Skeletal muscle satellite cell (primary cell): ENCODE measurements at regions not wholly inside any gene's neighbourhood (a gene's known extent, or its start where the extent isn't known, plus 50 kb on each side); places are given as distances from the start of the nearest gene placed in this dataset.

ENCODE experiments used
- H3K27me3 ChIP-seq: 2 replicates; pipeline ENCODE4 v1.7.0; 2013; ENCODE audit warnings: low read length; ENCODE audit not compliant: control insufficient read depth, insufficient read depth
- H3K36me3 ChIP-seq: 2 replicates; pipeline ENCODE4 v1.7.0; 2013; ENCODE audit warnings: mild to moderate bottlenecking, control low read depth, low read length; ENCODE audit not compliant: insufficient read depth
- H3K4me1 ChIP-seq: 2 replicates; pipeline ENCODE4 v1.7.0; 2013; ENCODE audit warnings: low read length; ENCODE audit not compliant: control insufficient read depth, insufficient read depth
- H3K4me2 ChIP-seq: 2 replicates; pipeline ENCODE4 v1.7.0; 2013; ENCODE audit warnings: mild to moderate bottlenecking, low read length
- H3K4me3 ChIP-seq: 2 replicates; pipeline ENCODE4 v1.7.0; 2013; ENCODE audit warnings: low read length
- H3K9ac ChIP-seq: 2 replicates; pipeline ENCODE4 v1.7.0; 2013; ENCODE audit warnings: mild to moderate bottlenecking, low read depth, low read length, moderate library complexity
- H3K9me3 ChIP-seq: replicated peaks from 2 replicates; pipeline ENCODE4 v1.7.0; 2013; ENCODE audit warnings: mild to moderate bottlenecking, control low read depth, low read length

GRCh38 chr2:16228471-16228870 is 288.1 kb downstream of the MYCN start:
- Histone ChIP-seq H3K4me3 (no peak overlapping the region), H3K27me3 (no peaks in the 10 kb centered on the region), H3K4me1 (no peaks in the 10 kb centered on the region), H3K9me3 (no peaks in the 10 kb centered on the region), H3K9ac (no peak overlapping the region), H3K4me2 (no peak overlapping the region), H3K36me3 (no peaks in the 10 kb centered on the region)

DNA sequence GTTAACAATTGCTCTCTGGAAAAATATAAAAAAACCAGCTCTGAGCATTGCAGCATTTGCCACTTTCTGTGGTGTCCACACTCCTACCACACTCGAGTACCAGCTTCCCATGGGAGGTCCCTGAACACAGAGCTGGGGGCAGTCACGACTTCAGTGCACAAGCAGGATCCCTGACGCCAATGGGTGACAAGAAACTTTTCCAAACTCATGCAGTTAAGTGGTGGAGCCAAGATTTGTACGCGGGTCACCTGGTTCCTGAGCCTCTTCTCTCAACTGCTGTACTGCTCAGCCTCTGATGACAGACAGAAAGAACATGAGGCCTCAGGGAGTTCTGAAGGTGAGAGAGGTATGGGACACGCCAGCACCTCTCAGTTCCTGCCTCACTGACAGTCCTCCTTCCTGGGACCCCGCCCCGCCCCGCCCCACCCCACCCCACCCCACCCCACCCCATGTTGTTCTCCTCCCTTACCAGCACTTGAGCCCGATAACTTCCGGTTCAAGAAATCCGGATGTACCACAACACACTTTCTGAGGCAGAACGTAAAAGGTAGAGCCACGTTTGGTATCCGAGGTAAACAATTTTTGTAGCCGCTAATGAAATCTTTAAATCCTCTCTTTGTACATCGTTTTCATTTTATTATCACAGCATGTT is 287.6 kb downstream of the MYCN start:
- Histone ChIP-seq H3K27me3 (no peaks in the 10 kb centered on the region), H3K4me2 (no peak overlapping the region), H3K4me3 (no peak overlapping the region), H3K36me3 (no peaks in the 10 kb centered on the region), H3K9me3 (no peaks in the 10 kb centered on the region), H3K4me1 (no peaks in the 10 kb centered on the region), H3K9ac (no peak overlapping the region)

- no peaks in the 10 kb centered on the region for H3K9me3 ChIP-seq
Measured at GRCh38 chr2:16226943-16227664, 286.8 kb downstream of the MYCN start.

DNA sequence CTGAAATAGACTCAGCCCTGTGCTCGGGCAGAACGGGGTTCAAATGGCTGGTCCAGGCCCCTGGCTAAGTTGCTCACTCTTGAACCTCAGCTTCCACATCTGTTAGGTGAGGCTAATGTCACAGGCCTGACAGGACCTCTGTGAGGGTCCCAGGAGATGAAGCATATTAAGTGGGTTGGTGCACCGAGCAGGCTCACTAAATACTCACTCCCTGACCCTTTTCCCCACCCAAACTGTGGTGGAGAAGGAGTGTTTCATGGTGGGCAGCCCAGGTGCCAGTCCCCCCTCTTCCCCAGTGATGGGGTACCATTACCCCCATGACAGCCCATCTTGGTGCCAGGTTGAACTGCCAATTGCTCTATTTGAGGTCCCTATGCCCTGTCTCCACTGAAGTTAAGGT is 286.0 kb downstream of the MYCN start:
- Histone ChIP-seq H3K36me3 (no peaks in the 10 kb centered on the region), H3K9ac (no peak overlapping the region), H3K27me3 (no peaks in the 10 kb centered on the region), H3K4me2 (no peak overlapping the region), H3K4me3 (no peak overlapping the region), H3K4me1 (no peaks in the 10 kb centered on the region), H3K9me3 (no peaks in the 10 kb centered on the region)

More at GRCh38 chr2:16226943-16227664, 286.8 kb downstream of the MYCN start:
- Histone ChIP-seq H3K4me3 (no peak overlapping the region), H3K27me3 (no peaks in the 10 kb centered on the region), H3K4me2 (no peak overlapping the region), H3K36me3 (no peaks in the 10 kb centered on the region), H3K9ac (no peak overlapping the region), H3K4me1 (no peaks in the 10 kb centered on the region)

DNA sequence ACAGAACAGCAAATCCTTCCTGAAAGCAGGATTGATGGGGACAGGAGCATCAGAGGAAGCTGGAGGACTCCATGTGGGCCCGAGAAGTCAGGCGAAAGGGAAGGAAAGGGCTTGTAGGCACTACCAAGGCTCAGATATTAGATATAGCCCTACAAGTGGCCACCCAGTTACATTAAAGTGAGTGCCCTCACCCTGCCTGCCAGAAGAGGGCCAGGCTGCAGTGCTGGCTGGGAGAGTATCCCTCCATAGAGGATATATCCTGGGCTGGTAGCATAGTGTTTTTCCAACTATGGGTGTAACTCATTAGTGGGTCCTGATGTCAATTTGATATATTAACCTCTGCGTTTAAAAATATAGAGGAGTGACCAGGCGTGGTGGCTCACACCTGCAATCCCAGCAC is 285.2 kb downstream of the MYCN start:
- Histone ChIP-seq H3K9ac (no peak overlapping the region), H3K36me3 (no peaks in the 10 kb centered on the region), H3K4me1 (no peaks in the 10 kb centered on the region), H3K9me3 (no peaks in the 10 kb centered on the region), H3K27me3 (no peaks in the 10 kb centered on the region), H3K4me2 (no peak overlapping the region), H3K4me3 (no peak overlapping the region)

- Histone ChIP-seq H3K4me1 (no peaks in the 10 kb centered on the region), H3K27me3 (no peaks in the 10 kb centered on the region), H3K4me2 (no peak overlapping the region), H3K4me3 (no peak overlapping the region), H3K9ac (no peak overlapping the region), H3K9me3 (no peaks in the 10 kb centered on the region), H3K36me3 (no peaks in the 10 kb centered on the region)
Measured at GRCh38 chr2:16225071-16225470, 284.7 kb downstream of the MYCN start.

- Histone ChIP-seq H3K9me3 (peaks cover 1% of the 10 kb centered on the region), H3K27me3 (no peaks in the 10 kb centered on the region), H3K4me1 (no peaks in the 10 kb centered on the region), H3K4me2 (no peak overlapping the region), H3K36me3 (no peaks in the 10 kb centered on the region), H3K9ac (no peak overlapping the region), H3K4me3 (no peak overlapping the region)
Measured at GRCh38 chr2:16224298-16225045, 284.1 kb downstream of the MYCN start.

GRCh38 chr2:16223841-16224177 is 283.5 kb downstream of the MYCN start:
- Histone ChIP-seq H3K36me3 (no peaks in the 10 kb centered on the region), H3K9ac (no peak overlapping the region), H3K4me3 (no peak overlapping the region), H3K4me1 (no peaks in the 10 kb centered on the region), H3K27me3 (no peaks in the 10 kb centered on the region), H3K4me2 (no peak overlapping the region), H3K9me3 (peaks cover 4% of the 10 kb centered on the region)

DNA sequence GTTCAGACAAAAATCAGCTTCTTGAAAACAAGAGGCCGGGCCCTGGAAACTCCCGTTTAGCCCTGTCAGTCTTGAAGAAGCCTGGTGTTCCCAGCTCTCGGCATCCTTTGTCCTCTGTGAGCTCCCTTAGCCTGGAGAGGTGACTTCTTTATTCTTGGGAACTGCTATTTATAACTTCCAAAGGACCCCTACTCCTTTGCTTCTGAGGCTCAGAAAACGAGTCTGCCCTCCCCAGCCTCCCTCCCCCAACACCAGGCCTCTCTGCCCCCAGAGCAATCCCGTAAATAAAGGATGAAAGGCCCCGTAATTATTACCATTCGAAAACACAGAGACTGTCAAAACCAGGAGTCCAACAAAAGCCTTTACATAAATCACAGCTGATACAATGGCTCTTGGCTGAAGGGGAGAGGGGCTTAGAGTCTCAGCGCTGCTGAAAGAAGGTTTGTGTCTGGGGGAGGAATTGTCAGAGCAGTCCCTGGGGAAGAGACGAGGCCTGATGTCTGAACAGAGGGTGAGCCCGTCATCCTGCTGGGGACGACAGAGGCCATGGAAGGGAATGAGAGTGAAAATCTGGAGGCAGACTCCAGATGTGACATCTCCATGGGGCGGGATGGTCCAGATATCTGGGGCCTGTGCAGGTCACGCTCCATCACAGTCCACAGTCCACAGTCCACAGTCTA is 283.0 kb downstream of the MYCN start:
- Histone ChIP-seq H3K4me1 (no peaks in the 10 kb centered on the region), H3K36me3 (no peaks in the 10 kb centered on the region), H3K4me3 (no peak overlapping the region), H3K9ac (no peak overlapping the region), H3K9me3 (peaks cover 4% of the 10 kb centered on the region), H3K4me2 (no peak overlapping the region), H3K27me3 (no peaks in the 10 kb centered on the region)

GRCh38 chr2:16222326-16222725 is 282.0 kb downstream of the MYCN start:
- Histone ChIP-seq H3K4me2 (no peak overlapping the region), H3K9ac (no peak overlapping the region), H3K27me3 (no peaks in the 10 kb centered on the region), H3K4me3 (no peak overlapping the region), H3K36me3 (no peaks in the 10 kb centered on the region), H3K9me3 (peaks cover 4% of the 10 kb centered on the region), H3K4me1 (no peaks in the 10 kb centered on the region)

GRCh38 chr2:16221461-16222010 is 281.2 kb downstream of the MYCN start:
- Histone ChIP-seq H3K36me3 (no peaks in the 10 kb centered on the region), H3K4me3 (no peak overlapping the region), H3K4me2 (no peak overlapping the region), H3K4me1 (no peaks in the 10 kb centered on the region), H3K9me3 (peaks cover 4% of the 10 kb centered on the region), H3K9ac (no peak overlapping the region), H3K27me3 (no peaks in the 10 kb centered on the region)
